ENCODE measurements at regions not wholly inside any gene's neighbourhood (a gene's known extent, or its start where the extent isn't known, plus 50 kb on each side); places are given as distances from the start of the nearest gene placed in this dataset.

GRCh38 chr17:34155947-34156346 is 99.1 kb upstream of the CCL2 start:
- intact Hi-C loops (cut with DNase I), result no loop called here
- H3K4me3 ChIP-seq, result no peak overlapping the region
- no peaks in the 10 kb centered on the region for H3K9me3 ChIP-seq
- H3K27ac ChIP-seq, result no peak overlapping the region
- DNase-seq, result no peak
- H3K27me3 ChIP-seq, result no peaks in the 10 kb centered on the region
- TF ChIP-seq EP300 (IDR thresholded peaks at IDR 0.05), result no peak
- no peak for TF ChIP-seq POLR2A (IDR thresholded peaks at IDR 0.05)
- TF ChIP-seq, protein P1, sequence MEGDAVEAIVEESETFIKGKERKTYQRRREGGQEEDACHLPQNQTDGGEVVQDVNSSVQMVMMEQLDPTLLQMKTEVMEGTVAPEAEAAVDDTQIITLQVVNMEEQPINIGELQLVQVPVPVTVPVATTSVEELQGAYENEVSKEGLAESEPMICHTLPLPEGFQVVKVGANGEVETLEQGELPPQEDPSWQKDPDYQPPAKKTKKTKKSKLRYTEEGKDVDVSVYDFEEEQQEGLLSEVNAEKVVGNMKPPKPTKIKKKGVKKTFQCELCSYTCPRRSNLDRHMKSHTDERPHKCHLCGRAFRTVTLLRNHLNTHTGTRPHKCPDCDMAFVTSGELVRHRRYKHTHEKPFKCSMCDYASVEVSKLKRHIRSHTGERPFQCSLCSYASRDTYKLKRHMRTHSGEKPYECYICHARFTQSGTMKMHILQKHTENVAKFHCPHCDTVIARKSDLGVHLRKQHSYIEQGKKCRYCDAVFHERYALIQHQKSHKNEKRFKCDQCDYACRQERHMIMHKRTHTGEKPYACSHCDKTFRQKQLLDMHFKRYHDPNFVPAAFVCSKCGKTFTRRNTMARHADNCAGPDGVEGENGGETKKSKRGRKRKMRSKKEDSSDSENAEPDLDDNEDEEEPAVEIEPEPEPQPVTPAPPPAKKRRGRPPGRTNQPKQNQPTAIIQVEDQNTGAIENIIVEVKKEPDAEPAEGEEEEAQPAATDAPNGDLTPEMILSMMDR (IDR thresholded peaks at IDR 0.05), result no peak
- H3K36me3 ChIP-seq, result no peaks in the 10 kb centered on the region
- WGBS, 3 donors, result 83 to 89% (median 84%) methylated on average over 7 of the region's 7 CpGs
- no peaks in the 10 kb centered on the region for H3K4me1 ChIP-seq (ENCODE audit: insufficient read depth)

DNA sequence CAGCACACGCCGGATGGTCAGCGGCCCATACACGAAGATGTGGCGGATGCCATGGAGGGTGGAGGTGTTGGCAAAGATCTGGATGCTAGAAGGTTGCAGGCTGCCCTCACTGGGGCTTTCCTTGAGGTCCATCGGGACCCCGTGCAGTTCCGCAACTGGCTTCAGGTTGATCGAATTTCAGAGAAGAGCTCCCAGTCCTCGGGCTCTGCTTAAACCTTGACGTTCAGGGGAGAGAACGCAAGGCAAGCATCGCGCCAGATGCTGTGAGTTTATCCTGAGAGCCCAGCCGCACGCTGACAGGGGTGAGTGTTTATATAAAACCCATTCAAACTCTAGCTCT is 98.7 kb upstream of the CCL2 start:
- H3K36me3 ChIP-seq, result no peaks in the 10 kb centered on the region
- H3K9me3 ChIP-seq, result no peaks in the 10 kb centered on the region
- intact Hi-C loops (cut with DNase I), result no loop called here
- TF ChIP-seq EP300 (IDR thresholded peaks at IDR 0.05), result no peak
- TF ChIP-seq, protein P1 (IDR thresholded peaks at IDR 0.05), result no peak
- no peak for DNase-seq
- no peaks in the 10 kb centered on the region for H3K27me3 ChIP-seq
- 29 to 36% (median 33%) methylated on average over 16 of the region's 16 CpGs for WGBS, 3 donors
- H3K27ac ChIP-seq, result no peak overlapping the region
- H3K4me3 ChIP-seq, result no peak overlapping the region
- H3K4me1 ChIP-seq (ENCODE audit: insufficient read depth), result no peaks in the 10 kb centered on the region

- Histone ChIP-seq H3K27me3 (no peaks in the 10 kb centered on the region), H3K27ac (no peak overlapping the region), H3K36me3 (no peaks in the 10 kb centered on the region), H3K9me3 (no peaks in the 10 kb centered on the region), H3K4me1 (ENCODE audit: insufficient read depth) (no peaks in the 10 kb centered on the region), H3K4me3 (no peak overlapping the region)
- TF ChIP-seq POLR2A (IDR thresholded peaks at IDR 0.05), result no peak
- no peak for TF ChIP-seq EP300 (IDR thresholded peaks at IDR 0.05)
- TF ChIP-seq, protein P1 (IDR thresholded peaks at IDR 0.05), result no peak
- 1 to 2% (median 2%) methylated on average over 29 to 42 of the region's 42 CpGs for WGBS, 3 donors
- intact Hi-C loops (cut with DNase I), result no loop called here
- DNase-seq, result no peak
These were observed 98.1 kb upstream of the CCL2 start for GRCh38 chr17:34156741-34157589.

DNA sequence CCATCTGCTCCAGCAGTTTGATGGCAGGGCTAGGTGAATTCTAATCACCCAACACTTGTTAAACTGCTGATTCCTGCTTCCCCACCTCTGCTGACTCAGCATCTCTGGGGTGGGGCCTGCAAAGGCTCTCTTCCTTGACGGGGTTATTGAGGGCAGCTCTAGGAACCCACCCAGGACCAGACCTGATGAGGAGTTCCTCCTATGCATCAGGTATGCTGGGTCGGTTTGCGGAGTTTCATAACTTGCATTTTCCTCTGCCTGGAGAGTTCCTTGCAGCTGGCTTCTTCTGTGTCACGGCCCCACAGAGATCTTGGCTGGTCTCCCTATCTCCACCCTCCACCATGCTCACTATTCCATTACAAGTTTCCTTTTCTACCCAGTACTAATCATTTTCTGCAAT is 93.4 kb upstream of the CCL2 start:
- Histone ChIP-seq H3K36me3 (no peaks in the 10 kb centered on the region), H3K9me3 (no peaks in the 10 kb centered on the region), H3K27me3 (no peaks in the 10 kb centered on the region), H3K4me3 (no peak overlapping the region), H3K4me1 (ENCODE audit: insufficient read depth) (no peaks in the 10 kb centered on the region), H3K27ac (no peak overlapping the region)
- intact Hi-C loops (cut with DNase I), result loop anchor here in 1 of 4 donors (5.0 kb wide), 1 partner anchor 49 kb away; no protein-coding TSS in a partner anchor
- DNase-seq, result no peak
- no peak for TF ChIP-seq POLR2A (IDR thresholded peaks at IDR 0.05)
- TF ChIP-seq EP300 (IDR thresholded peaks at IDR 0.05), result no peak
- TF ChIP-seq, protein P1 (IDR thresholded peaks at IDR 0.05), result no peak
- 44 to 60% (median 57%) methylated on average over 4 of the region's 4 CpGs for WGBS, 3 donors
